HEK293T (cell line): ENCODE measurements at regions not wholly inside any gene's neighbourhood (a gene's known extent, or its start where the extent isn't known, plus 50 kb on each side); places are given as distances from the start of the nearest gene placed in this dataset.

Source experiments
- CTCF ChIA-PET: fragments of 350-600 bp; formaldehyde crosslinking; extraction: SDS; loops from one replicate; lab custom pipeline; 2021; ENCODE audit warnings: antibody characterized with exemption, inconsistent platforms; lab: Yijun Ruan, JAX
- POLR2A ChIA-PET: fragments of 350-600 bp; formaldehyde crosslinking; extraction: SDS; loops from one replicate; lab custom pipeline; 2020; ENCODE audit warnings: antibody characterized with exemption, inconsistent platforms; lab: Yijun Ruan, JAX
- DNase-seq: peaks from one replicate; pipeline ENCODE4 v3.0.0; 2012; ENCODE audit warnings: mixed read lengths; ENCODE audit errors: extremely low spot score
- ARNT ChIP-seq: fragments of 450-650 bp; IDR thresholded peaks from 2 replicates; pipeline ENCODE4 v1.6.1; 2017; ENCODE audit warnings: mild to moderate bottlenecking
- BHLHE40 ChIP-seq: fragments of 450-650 bp; IDR thresholded peaks from 2 replicates; pipeline ENCODE4 v1.6.1; 2016; ENCODE audit warnings: mild to moderate bottlenecking, moderate library complexity, borderline replicate concordance
- CTBP1 ChIP-seq: fragments of 450-650 bp; IDR thresholded peaks from 2 replicates; pipeline ENCODE4 v1.6.1; 2016; ENCODE audit warnings: borderline replicate concordance
- ELF4 ChIP-seq: fragments of 450-650 bp; IDR thresholded peaks from 2 replicates; pipeline ENCODE4 v1.6.1; 2017; ENCODE audit warnings: antibody characterized with exemption
- FOXA1 ChIP-seq: fragments of 450-650 bp; IDR thresholded peaks from 2 replicates; pipeline ENCODE4 v1.6.1; 2016; ENCODE audit warnings: mild to moderate bottlenecking
- FOXK2 ChIP-seq: fragments of 450-650 bp; IDR thresholded peaks from 2 replicates; pipeline ENCODE4 v1.6.1; 2016; ENCODE audit warnings: mild to moderate bottlenecking
- FOXM1 ChIP-seq: fragments of 450-650 bp; IDR thresholded peaks from 2 replicates; pipeline ENCODE4 v1.6.1; 2017; ENCODE audit warnings: mild to moderate bottlenecking, borderline replicate concordance
- HDGF ChIP-seq: fragments of 450-650 bp; IDR thresholded peaks from 2 replicates; pipeline ENCODE4 v1.6.1; 2017; ENCODE audit warnings: antibody characterized with exemption, borderline replicate concordance
- L3MBTL2 ChIP-seq: fragments of 450-650 bp; conservative IDR thresholded peaks from 2 replicates; pipeline ENCODE4 v1.6.1; 2016; ENCODE audit warnings: mild to moderate bottlenecking
- LEF1 ChIP-seq: fragments of 450-650 bp; IDR thresholded peaks from 2 replicates; pipeline ENCODE4 v1.6.1; 2017; ENCODE audit warnings: mild to moderate bottlenecking, borderline replicate concordance
- NFRKB ChIP-seq: fragments of 450-650 bp; IDR thresholded peaks from 2 replicates; pipeline ENCODE4 v1.6.1; 2016; ENCODE audit warnings: mild to moderate bottlenecking, moderate library complexity
- PKNOX1 ChIP-seq: fragments of 450-650 bp; IDR thresholded peaks from 2 replicates; pipeline ENCODE4 v1.6.1; 2016
- SP1 ChIP-seq: fragments of 450-650 bp; IDR thresholded peaks from 2 replicates; pipeline ENCODE4 v1.6.1; 2017
- SUZ12 ChIP-seq: fragments of 450-650 bp; IDR thresholded peaks from 2 replicates; pipeline ENCODE4 v1.6.1; 2016; ENCODE audit warnings: mild to moderate bottlenecking
- TARDBP ChIP-seq: fragments of 450-650 bp; IDR thresholded peaks from 2 replicates; pipeline ENCODE4 v1.6.1; 2016
- ZNF384 ChIP-seq: fragments of 450-650 bp; IDR thresholded peaks from 2 replicates; pipeline ENCODE4 v1.6.1; 2016

- POLR2A ChIA-PET: no interaction called here
- TF ChIP-seq FOXK2: no peak
- TF ChIP-seq SP1: no peak
- TF ChIP-seq TARDBP: no peak
- TF ChIP-seq ARNT: no peak
- TF ChIP-seq ELF4: no peak
- no peak for TF ChIP-seq NFRKB
- TF ChIP-seq L3MBTL2: no peak
- TF ChIP-seq SUZ12: no peak
- TF ChIP-seq BHLHE40: no peak
- TF ChIP-seq PKNOX1: no peak
- TF ChIP-seq LEF1: no peak
- no peak for TF ChIP-seq FOXA1
- TF ChIP-seq ZNF384: no peak
- DNase-seq: no peak
- CTCF ChIA-PET: no interaction called here
These were observed 176.5 kb upstream of the ARID1B start for GRCh38 chr6:156600678-156601077.

- TF ChIP-seq HDGF: no peak
- no peak for TF ChIP-seq FOXM1
- TF ChIP-seq ZNF384: no peak
- TF ChIP-seq LEF1: no peak
- no peak for TF ChIP-seq TARDBP
- TF ChIP-seq FOXK2: no peak
- TF ChIP-seq PKNOX1: no peak
- no peak for TF ChIP-seq FOXA1
- no peak for TF ChIP-seq SUZ12
- no peak for TF ChIP-seq ELF4
- TF ChIP-seq BHLHE40: no peak
- TF ChIP-seq ARNT: no peak
- no peak for TF ChIP-seq SP1
- no peak for TF ChIP-seq L3MBTL2
- no peak for TF ChIP-seq NFRKB
- TF ChIP-seq CTBP1: no peak
- ChIA-PET CTCF (no interaction called here), POLR2A (no interaction called here)
These were observed 177.1 kb upstream of the ARID1B start for GRCh38 chr6:156599978-156600590.

GRCh38 chr6:156599366-156599765 lies 177.8 kb upstream of the ARID1B start:
- no peak for TF ChIP-seq SUZ12
- TF ChIP-seq HDGF: no peak
- no peak for TF ChIP-seq ELF4
- no peak for TF ChIP-seq ZNF384
- no peak for TF ChIP-seq PKNOX1
- ChIA-PET POLR2A (no interaction called here), CTCF (no interaction called here)
- DNase-seq: no peak

More at GRCh38 chr6:156599978-156600590, 177.1 kb upstream of the ARID1B start:
- no peak for DNase-seq

GRCh38 chr6:156598855-156599180 lies 178.4 kb upstream of the ARID1B start:
- TF ChIP-seq L3MBTL2: no peak
- TF ChIP-seq CTBP1: no peak
- no peak for TF ChIP-seq SP1
- no peak for TF ChIP-seq FOXK2
- no peak for TF ChIP-seq ARNT
- no peak for DNase-seq
- ChIA-PET CTCF (no interaction called here), POLR2A (no interaction called here)

- CTCF ChIA-PET: no interaction called here
- POLR2A ChIA-PET: no interaction called here
- TF ChIP-seq LEF1 (no peak), ZNF384 (no peak), PKNOX1 (no peak), TARDBP (no peak), HDGF (no peak), L3MBTL2 (no peak), ARNT (no peak), BHLHE40 (no peak), SP1 (no peak), NFRKB (no peak), CTBP1 (no peak), FOXM1 (no peak), FOXA1 (no peak), SUZ12 (no peak), FOXK2 (no peak), ELF4 (no peak)
- DNase-seq: no peak
These were observed 178.9 kb upstream of the ARID1B start for GRCh38 chr6:156598071-156598854.

- POLR2A ChIA-PET: no interaction called here
- CTCF ChIA-PET: no interaction called here
- TF ChIP-seq FOXK2: no peak
- TF ChIP-seq CTBP1: no peak
- TF ChIP-seq FOXA1: no peak
- no peak for TF ChIP-seq HDGF
- no peak for TF ChIP-seq ZNF384
- TF ChIP-seq TARDBP: no peak
- TF ChIP-seq LEF1: no peak
- TF ChIP-seq SUZ12: no peak
- TF ChIP-seq SP1: no peak
- TF ChIP-seq BHLHE40: no peak
- TF ChIP-seq ELF4: no peak
- no peak for TF ChIP-seq FOXM1
- TF ChIP-seq NFRKB: no peak
- no peak for TF ChIP-seq L3MBTL2
- no peak for TF ChIP-seq ARNT
- DNase-seq: no peak
These were observed 180.1 kb upstream of the ARID1B start for GRCh38 chr6:156597095-156597494.
